Activated naive CD4-positive, alpha-beta T cell treated with anti-CD3 and anti-CD28 coated beads, Interleukin-2, amount 50 U/mL, for 72 hours (primary cell): ENCODE measurements at regions not wholly inside any gene's neighbourhood (a gene's known extent, or its start where the extent isn't known, plus 50 kb on each side); places are given as distances from the start of the nearest gene placed in this dataset.
A peak's percentile ranks its signal among the peaks of the same experiment; 100 is the strongest.
"Not testable (repeated sequence)": the region's sequence is repeated elsewhere in the genome, so short reads cannot be mapped to it uniquely, and the experiment has no call there.

ENCODE experiments used
- ATAC-seq, 2 donors: fragments of 150-1000 bp; cut with Tn5 transposase; 2 replicates each; pipeline ENCODE4 v1.10.0; 2021; ENCODE audit warnings: mild to moderate bottlenecking in 2 of 2, moderate library complexity in 2 of 2
- DNase-seq, 2 donors: peaks; one replicate each; pipeline ENCODE4 v3.0.0; 2021 to 2022; ENCODE audit warnings: low spot score in 2 of 2
- H3K27ac Mint-ChIP-seq, 2 donors: one replicate each; pipeline ENCODE4 v1.8.0; 2022; ENCODE audit warnings: mild to moderate bottlenecking in 2 of 2, mixed read lengths in 2 of 2
- H3K36me3 Mint-ChIP-seq, 2 donors: one replicate each; pipeline ENCODE4 v1.8.0; 2022; ENCODE audit warnings: mixed read lengths in 2 of 2
- H3K9me3 Mint-ChIP-seq, 2 donors: one replicate each; pipeline ENCODE4 v1.8.0; 2022; ENCODE audit warnings: mixed read lengths in 2 of 2

GRCh38 chr3:34067536-34068051 lies 269.2 kb downstream of the PDCD6IP start:
- H3K36me3 Mint-ChIP-seq, result no peaks in the 10 kb centered on the region
- H3K27ac Mint-ChIP-seq, result no peak overlapping the region
- H3K9me3 Mint-ChIP-seq, result no peaks in the 10 kb centered on the region
- DNase-seq, result no peak
- no peak for ATAC-seq

GRCh38 chr3:34068505-34068904 lies 270.1 kb downstream of the PDCD6IP start:
- Mint-ChIP-seq H3K9me3 (no peaks in the 10 kb centered on the region), H3K36me3 (no peaks in the 10 kb centered on the region), H3K27ac (no peak overlapping the region)
- ATAC-seq (no peak), DNase-seq (no peak)

DNA sequence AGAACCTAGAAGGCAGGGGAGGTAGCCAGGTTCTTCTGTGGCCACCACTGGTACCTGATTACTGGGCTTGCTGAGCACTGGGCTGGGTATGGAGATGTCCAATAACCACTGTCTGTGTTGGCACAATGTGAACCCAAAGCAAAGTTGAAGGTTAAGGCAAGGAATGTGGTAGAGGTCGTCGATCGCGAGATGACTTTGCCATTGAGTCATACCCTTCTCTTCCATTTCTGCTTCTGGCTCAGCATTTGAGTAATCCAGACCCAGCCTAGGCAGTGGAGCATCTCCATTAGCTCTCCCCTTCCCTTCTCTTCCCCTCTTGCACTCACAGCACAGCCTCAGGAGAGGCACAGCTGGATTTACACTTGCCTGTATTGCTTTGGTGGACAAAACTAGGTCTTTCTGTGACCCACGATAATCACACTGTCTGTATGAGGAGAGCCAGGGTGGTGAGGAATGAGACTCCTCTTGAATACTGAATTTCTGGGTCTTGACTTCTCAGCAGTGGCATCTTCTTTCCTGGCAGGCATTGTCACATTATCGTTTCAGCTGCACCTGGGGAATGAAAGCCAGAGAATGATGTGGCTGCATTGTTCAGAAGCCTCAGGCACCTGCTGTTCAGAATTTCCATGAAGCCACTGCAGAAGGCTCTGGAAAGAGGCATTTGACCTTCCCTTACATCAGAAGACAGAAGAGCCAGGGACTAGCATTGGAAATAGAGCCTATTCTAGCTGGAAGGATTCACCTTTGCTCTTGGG lies 272.6 kb downstream of the PDCD6IP start:
- Mint-ChIP-seq H3K36me3 (no peaks in the 10 kb centered on the region), H3K27ac (no peak overlapping the region), H3K9me3 (no peaks in the 10 kb centered on the region)
- peak; percentile 24 to 92 for ATAC-seq
- no peak for DNase-seq

GRCh38 chr3:34072297-34072696 lies 273.9 kb downstream of the PDCD6IP start:
- Mint-ChIP-seq H3K36me3 (no peaks in the 10 kb centered on the region), H3K9me3 (no peaks in the 10 kb centered on the region), H3K27ac (no peak overlapping the region)
- ATAC-seq (no peak), DNase-seq (no peak)

DNA sequence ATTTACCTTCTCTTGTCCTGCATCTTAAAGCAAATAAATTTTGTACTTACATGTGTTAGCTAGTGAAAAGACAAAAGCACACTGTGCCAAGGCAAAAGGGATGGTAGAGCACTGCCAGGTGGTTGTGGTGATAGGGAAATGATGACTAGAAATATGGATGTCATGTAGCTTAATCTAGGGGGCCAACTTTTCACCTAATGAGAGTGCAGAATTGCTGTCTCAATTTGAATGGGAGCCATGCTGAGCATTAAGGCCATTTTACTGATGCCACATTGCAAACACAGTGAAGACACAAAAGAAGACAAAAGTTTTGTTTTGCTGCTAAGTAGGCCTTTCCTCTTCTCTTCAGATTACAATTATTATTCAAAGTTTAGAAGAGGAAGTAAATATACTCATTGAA lies 274.7 kb downstream of the PDCD6IP start:
- no peak for DNase-seq
- Mint-ChIP-seq H3K27ac (no peak overlapping the region), H3K36me3 (no peaks in the 10 kb centered on the region), H3K9me3 (no peaks in the 10 kb centered on the region)
- no peak for ATAC-seq

DNA sequence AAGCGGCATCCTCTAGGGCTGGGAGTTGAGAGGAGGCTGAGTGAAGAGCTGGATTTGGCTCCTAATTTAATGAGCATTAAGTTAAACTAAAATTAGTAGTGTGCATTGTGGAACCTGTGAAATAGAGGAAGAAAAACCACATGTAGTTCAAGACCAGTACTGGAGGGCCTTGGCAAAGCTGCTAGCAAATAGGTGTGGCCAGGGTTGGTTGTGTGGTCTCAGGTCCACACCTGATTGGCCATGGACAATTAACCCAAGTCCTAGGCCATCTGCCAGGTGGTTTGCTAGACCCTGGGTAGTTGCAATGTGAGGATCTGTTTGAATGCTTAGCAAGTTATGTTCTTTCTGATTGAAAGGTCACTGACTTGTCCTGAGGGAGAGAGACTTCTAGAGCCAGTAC lies 275.5 kb downstream of the PDCD6IP start:
- Mint-ChIP-seq H3K36me3 (no peaks in the 10 kb centered on the region), H3K9me3 (no peaks in the 10 kb centered on the region), H3K27ac (no peak overlapping the region)
- DNase-seq (no peak), ATAC-seq (no peak)

GRCh38 chr3:34075975-34076374 lies 277.5 kb downstream of the PDCD6IP start:
- Mint-ChIP-seq H3K9me3 (no peaks in the 10 kb centered on the region), H3K27ac (no peak overlapping the region), H3K36me3 (no peaks in the 10 kb centered on the region)
- no peak for DNase-seq
- ATAC-seq, result no peak

DNA sequence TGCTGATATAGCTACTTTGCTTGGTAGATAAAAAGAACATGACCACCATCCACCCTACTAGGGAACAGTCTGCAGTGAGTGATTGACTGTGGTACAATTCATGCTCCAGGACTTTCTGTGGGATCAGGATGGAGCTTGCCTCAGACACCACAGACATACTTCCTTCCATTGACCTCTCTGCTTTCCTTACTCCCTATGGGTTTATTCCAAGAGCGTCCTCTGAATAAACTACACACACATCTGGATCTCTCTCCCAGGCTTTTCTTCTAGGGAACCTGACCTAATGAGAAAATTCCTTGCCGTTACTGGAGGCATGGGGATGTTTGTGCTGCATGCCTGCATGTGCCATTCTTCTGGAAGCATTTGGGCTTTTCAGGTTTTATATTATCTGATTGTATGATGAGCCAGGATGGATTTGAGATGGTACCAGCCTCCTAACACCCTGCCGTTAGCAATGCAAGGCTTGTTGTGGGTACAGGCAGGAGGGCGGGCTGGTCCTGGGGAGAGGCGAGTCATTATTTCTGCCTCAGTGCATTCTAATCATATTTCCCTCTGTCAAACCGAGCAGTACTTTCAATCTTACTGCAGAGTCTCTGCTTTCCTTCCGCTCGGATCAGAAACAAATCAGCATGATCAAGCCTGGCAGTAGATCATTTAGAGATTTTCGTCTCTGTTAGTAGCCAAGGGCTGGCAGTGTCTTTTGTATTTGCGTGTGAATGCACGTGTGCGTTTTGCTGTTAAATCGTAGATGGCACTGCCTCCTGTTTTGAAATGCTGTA lies 279.2 kb downstream of the PDCD6IP start:
- Mint-ChIP-seq H3K36me3 (no peaks in the 10 kb centered on the region), H3K27ac (no peak overlapping the region), H3K9me3 (no peaks in the 10 kb centered on the region)
- DNase-seq, result no peak
- ATAC-seq, result no peak

GRCh38 chr3:34078418-34078817 lies 280.0 kb downstream of the PDCD6IP start:
- DNase-seq (no peak), ATAC-seq (no peak)
- H3K27ac Mint-ChIP-seq, result no peak overlapping the region
- no peaks in the 10 kb centered on the region for H3K9me3 Mint-ChIP-seq
- no peaks in the 10 kb centered on the region for H3K36me3 Mint-ChIP-seq

- H3K36me3 Mint-ChIP-seq, H3K27ac Mint-ChIP-seq, ATAC-seq, DNase-seq, H3K9me3 Mint-ChIP-seq: not testable (repeated sequence)
Measured at GRCh38 chr3:34079849-34080248, 281.4 kb downstream of the PDCD6IP start.

DNA sequence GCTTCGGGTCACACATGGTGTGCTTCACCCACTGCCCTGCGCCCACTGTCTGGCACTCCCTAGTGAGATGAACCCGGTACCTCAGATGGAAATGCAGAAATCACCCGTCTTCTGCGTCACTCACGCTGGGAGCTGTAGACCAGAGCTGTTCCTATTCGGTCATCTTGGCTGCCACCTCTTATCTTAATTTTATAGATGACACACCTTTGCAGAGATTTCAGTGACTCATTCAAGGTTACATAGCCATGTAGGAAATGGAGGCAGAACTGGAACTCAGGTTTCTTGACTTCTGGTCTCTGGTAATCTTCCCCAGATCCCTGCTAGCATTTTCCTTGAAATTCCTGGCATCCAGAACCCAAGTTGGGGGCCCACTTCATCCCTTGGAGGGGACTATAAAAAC lies 291.9 kb downstream of the PDCD6IP start:
- not testable (repeated sequence) for ATAC-seq, H3K9me3 Mint-ChIP-seq, H3K27ac Mint-ChIP-seq, H3K36me3 Mint-ChIP-seq, DNase-seq

- ATAC-seq, result no peak
- H3K27ac Mint-ChIP-seq, result no peak overlapping the region
- peaks cover 0 to 4% of the 10 kb centered on the region in 2 donors for H3K9me3 Mint-ChIP-seq
- H3K36me3 Mint-ChIP-seq, result peaks cover 6 to 7% of the 10 kb centered on the region in 2 donors
- no peak for DNase-seq
Measured at GRCh38 chr3:34090876-34091275, 292.4 kb downstream of the PDCD6IP start.

- not testable (repeated sequence) for H3K9me3 Mint-ChIP-seq, H3K27ac Mint-ChIP-seq, ATAC-seq, DNase-seq
- H3K36me3 Mint-ChIP-seq, result peaks cover 6 to 14% of the 10 kb centered on the region in 2 donors
Measured at GRCh38 chr3:34094280-34094679, 295.9 kb downstream of the PDCD6IP start.

DNA sequence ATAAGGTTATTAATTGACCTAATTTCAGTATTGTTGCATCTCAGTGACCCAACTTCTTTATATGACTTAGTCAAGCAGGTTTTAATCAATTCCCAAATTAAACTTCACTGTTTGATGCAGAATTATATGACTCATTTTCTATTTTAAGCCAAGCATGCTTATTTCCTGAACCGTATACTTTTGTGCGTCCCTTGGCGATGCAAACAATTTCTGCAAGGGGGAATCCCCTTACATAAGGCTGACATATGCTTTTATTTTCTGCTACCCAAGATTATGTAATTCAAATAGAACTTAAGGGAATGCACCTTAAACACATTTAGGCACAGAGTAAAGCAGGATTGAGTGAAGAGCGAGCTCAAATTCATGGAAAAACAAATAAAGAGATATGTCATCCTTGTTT lies 303.9 kb downstream of the PDCD6IP start:
- DNase-seq (no peak), ATAC-seq (no peak)
- Mint-ChIP-seq H3K36me3 (no peaks in the 10 kb centered on the region), H3K27ac (no peak overlapping the region), H3K9me3 (no peaks in the 10 kb centered on the region)

- DNase-seq (no peak), ATAC-seq (no peak)
- H3K27ac Mint-ChIP-seq, result no peak overlapping the region
- no peaks in the 10 kb centered on the region for H3K9me3 Mint-ChIP-seq
- no peaks in the 10 kb centered on the region for H3K36me3 Mint-ChIP-seq
Measured at GRCh38 chr3:34106379-34106778, 307.9 kb downstream of the PDCD6IP start.

DNA sequence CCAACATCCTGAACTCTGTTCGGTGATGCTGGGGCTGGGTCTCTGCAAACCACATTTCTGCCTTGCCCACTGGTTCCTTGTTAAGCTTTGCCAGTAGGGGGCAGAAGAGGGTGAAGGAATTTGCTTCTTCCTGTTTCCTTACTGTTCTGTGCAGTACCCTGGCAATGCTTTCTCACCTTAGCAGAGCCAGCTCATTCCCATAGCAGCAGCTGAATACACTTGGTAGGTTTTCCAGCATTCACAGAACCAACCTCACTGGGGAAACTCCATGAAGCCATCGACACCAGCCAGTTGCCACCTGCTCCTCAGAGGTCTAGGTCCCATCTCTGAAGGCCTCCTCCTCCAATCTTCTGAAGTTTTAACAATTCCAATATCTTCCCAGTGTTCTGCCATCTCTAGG lies 308.4 kb downstream of the PDCD6IP start:
- no peaks in the 10 kb centered on the region for H3K9me3 Mint-ChIP-seq
- no peaks in the 10 kb centered on the region for H3K36me3 Mint-ChIP-seq
- no peak for ATAC-seq
- no peak overlapping the region for H3K27ac Mint-ChIP-seq
- DNase-seq, result peak in 1 of 2 donors; percentile 35

DNA sequence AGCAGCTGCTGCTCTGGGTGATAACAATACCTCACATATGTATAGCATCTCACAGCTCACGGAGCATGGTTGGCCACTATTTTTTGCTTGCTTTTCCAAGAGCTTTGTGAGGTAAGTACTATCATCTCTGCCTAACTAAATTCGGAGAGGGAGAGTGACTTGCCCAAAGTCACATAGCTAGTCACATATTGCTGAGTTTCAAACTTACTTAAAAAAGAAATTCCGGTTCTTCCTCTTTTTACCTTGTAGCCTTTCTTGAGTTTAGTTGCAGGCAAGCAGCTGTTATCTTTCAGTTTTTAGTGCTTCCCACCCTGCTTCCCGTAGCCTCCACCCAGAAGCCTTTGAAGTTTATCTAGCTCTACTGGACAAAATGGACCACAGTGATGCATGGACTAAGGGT lies 309.2 kb downstream of the PDCD6IP start:
- Mint-ChIP-seq H3K27ac (no peak overlapping the region), H3K36me3 (no peaks in the 10 kb centered on the region), H3K9me3 (no peaks in the 10 kb centered on the region)
- ATAC-seq, result no peak
- DNase-seq, result no peak

DNA sequence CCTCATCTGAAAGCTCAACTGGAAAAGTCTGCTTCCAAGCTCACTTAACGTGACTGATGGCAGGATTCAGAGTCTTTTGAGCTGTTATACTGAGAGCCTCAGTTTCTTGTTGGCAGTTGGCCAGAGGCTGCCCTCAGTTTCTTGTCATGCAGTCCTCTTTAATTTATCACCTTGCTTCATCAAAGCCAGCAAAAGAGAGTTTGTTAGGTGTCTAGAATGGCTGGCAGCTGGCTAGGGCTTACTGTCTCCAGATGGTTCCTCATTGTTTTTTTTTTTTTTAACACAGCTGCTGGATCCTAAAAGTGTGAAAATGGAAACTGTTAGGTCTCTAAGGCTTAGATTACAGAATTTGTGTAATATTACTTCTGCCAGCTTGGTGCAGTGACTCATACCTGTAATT lies 310.6 kb downstream of the PDCD6IP start:
- Mint-ChIP-seq H3K27ac (no peak overlapping the region), H3K9me3 (no peaks in the 10 kb centered on the region), H3K36me3 (no peaks in the 10 kb centered on the region)
- ATAC-seq, result no peak
- DNase-seq, result no peak
